Testis (tissue), 2 donors: ENCODE measurements at regions not wholly inside any gene's neighbourhood (a gene's known extent, or its start where the extent isn't known, plus 50 kb on each side); places are given as distances from the start of the nearest gene placed in this dataset.

Experiments
- POLR2A ChIP-seq: fragments of 450-650 bp; IDR thresholded peaks from one replicate; pipeline ENCODE4 v1.6.1; 2017; ENCODE audit warnings: antibody characterized with exemption, mild to moderate bottlenecking, moderate library complexity
- TF ChIP-seq, protein P1 (sequence below), 3 experiments: fragments of 450-650 bp in 2 of 3; fragments of 200-600 bp in 1 of 3; sonication (generic) in 1 of 3; IDR thresholded peaks; one replicate each; pipeline ENCODE4 v1.5.1; 2016 to 2019; ENCODE audit warnings: antibody characterized with exemption in 3 of 3, mild to moderate bottlenecking in 2 of 3, moderate library complexity in 1 of 3

DNA sequence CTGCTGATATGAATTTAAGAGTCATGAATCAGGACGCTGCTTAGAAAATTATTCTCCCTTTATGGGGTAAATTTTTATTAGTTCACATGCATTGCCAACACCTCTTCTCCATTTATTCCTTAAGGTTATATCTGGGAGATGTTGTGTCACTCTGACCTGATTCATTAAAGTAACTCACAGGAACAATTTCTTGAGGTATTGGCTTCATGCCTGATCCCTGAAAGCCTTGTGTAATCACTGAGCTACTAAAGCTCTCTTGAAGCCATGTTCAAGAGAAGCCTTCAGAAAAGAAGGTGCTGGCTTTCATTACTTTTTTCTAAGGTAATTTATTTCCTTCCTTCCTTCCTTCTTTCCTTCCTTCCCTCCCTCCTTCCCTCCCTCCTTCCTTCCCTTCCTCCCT, 420.6 kb downstream of the RAB38 start:
- TF ChIP-seq POLR2A, result no peak
- TF ChIP-seq, protein P1, sequence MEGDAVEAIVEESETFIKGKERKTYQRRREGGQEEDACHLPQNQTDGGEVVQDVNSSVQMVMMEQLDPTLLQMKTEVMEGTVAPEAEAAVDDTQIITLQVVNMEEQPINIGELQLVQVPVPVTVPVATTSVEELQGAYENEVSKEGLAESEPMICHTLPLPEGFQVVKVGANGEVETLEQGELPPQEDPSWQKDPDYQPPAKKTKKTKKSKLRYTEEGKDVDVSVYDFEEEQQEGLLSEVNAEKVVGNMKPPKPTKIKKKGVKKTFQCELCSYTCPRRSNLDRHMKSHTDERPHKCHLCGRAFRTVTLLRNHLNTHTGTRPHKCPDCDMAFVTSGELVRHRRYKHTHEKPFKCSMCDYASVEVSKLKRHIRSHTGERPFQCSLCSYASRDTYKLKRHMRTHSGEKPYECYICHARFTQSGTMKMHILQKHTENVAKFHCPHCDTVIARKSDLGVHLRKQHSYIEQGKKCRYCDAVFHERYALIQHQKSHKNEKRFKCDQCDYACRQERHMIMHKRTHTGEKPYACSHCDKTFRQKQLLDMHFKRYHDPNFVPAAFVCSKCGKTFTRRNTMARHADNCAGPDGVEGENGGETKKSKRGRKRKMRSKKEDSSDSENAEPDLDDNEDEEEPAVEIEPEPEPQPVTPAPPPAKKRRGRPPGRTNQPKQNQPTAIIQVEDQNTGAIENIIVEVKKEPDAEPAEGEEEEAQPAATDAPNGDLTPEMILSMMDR (IDR thresholded peaks at IDR 0.05), result no peak
